OCI-LY1 (cell line): ENCODE measurements at regions not wholly inside any gene's neighbourhood (a gene's known extent, or its start where the extent isn't known, plus 50 kb on each side); places are given as distances from the start of the nearest gene placed in this dataset.

Source experiments
- H2AFZ ChIP-seq: fragments of 200-600 bp; sonication (generic), shearing (Covaris generic); 2 replicates; pipeline ENCODE4 v1.6.0; 2014; ENCODE audit warnings: antibody characterized with exemption, mild to moderate bottlenecking, low read length
- H3F3A ChIP-seq: fragments of 200-600 bp; sonication (generic), shearing (Covaris generic); 2 replicates; pipeline ENCODE4 v1.6.0; 2014; ENCODE audit warnings: mild to moderate bottlenecking, antibody characterized with exemption, low read length, moderate library complexity; ENCODE audit not compliant: insufficient read depth
- H3K27ac ChIP-seq: fragments of 200-600 bp; sonication (generic); 2 replicates; pipeline ENCODE4 v1.5.1; 2014; ENCODE audit warnings: low read length, mixed run types, mild to moderate bottlenecking, low read depth; ENCODE audit not compliant: poor library complexity, severe bottlenecking
- H3K27me3 ChIP-seq: fragments of 200-600 bp; sonication (generic); 2 replicates; pipeline ENCODE4 v1.6.0; 2014; ENCODE audit warnings: antibody characterized with exemption, mild to moderate bottlenecking, low read length, moderate library complexity; ENCODE audit not compliant: insufficient read depth
- H3K36me3 ChIP-seq: fragments of 200-600 bp; sonication (generic); 2 replicates; pipeline ENCODE4 v1.6.1; 2014; ENCODE audit warnings: mild to moderate bottlenecking, antibody characterized with exemption, low read length, moderate library complexity, mixed read lengths; ENCODE audit not compliant: insufficient read depth
- H3K4me1 ChIP-seq: fragments of 200-600 bp; sonication (generic); 2 replicates; pipeline ENCODE4 v1.5.1; 2014; ENCODE audit warnings: mild to moderate bottlenecking, low read length, moderate library complexity; ENCODE audit not compliant: insufficient read depth, severe bottlenecking
- H3K4me2 ChIP-seq: fragments of 200-600 bp; sonication (generic), shearing (Covaris generic); 2 replicates; pipeline ENCODE4 v1.6.1; 2014; ENCODE audit warnings: low read length
- H3K4me3 ChIP-seq: fragments of 200-600 bp; sonication (generic); 2 replicates; pipeline ENCODE4 v1.5.1; 2014; ENCODE audit warnings: low read length, low read depth, mild to moderate bottlenecking, mixed read lengths; ENCODE audit not compliant: poor library complexity, severe bottlenecking
- H3K79me2 ChIP-seq: fragments of 200-600 bp; shearing (Covaris generic); 2 replicates; pipeline ENCODE4 v1.6.1; 2016; ENCODE audit warnings: mixed run types, low read length, mixed read lengths; ENCODE audit not compliant: insufficient read depth
- H3K9ac ChIP-seq: fragments of 200-600 bp; sonication (generic), shearing (Covaris generic); 2 replicates; pipeline ENCODE4 v1.6.1; 2014; ENCODE audit warnings: mild to moderate bottlenecking, low read length, mixed read lengths
- H3K9me2 ChIP-seq: fragments of 200-600 bp; sonication (generic), shearing (Covaris generic); 2 replicates; pipeline ENCODE4 v1.6.1; 2014; ENCODE audit warnings: low read depth, mild to moderate bottlenecking, low read length, mixed read lengths
- H3K9me3 ChIP-seq: fragments of 200-600 bp; shearing (Covaris generic); 2 replicates; pipeline ENCODE4 v1.6.1; 2014; ENCODE audit warnings: low read length, mixed read lengths
- H4K20me1 ChIP-seq: fragments of 200-600 bp; sonication (generic), shearing (Covaris generic); 2 replicates; pipeline ENCODE4 v1.6.0; 2016; ENCODE audit warnings: mild to moderate bottlenecking, low read length; ENCODE audit not compliant: insufficient read depth
- EZH2 ChIP-seq: fragments of 200-600 bp; sonication (generic), shearing (Covaris generic); IDR thresholded peaks from 2 replicates; pipeline ENCODE4 v1.8.0; 2017; ENCODE audit warnings: borderline replicate concordance, mixed run types, mild to moderate bottlenecking, antibody characterized with exemption, low read length, moderate library complexity, mixed read lengths
- TF ChIP-seq, protein P1 (sequence below): fragments of 200-600 bp; sonication (generic), shearing (Covaris generic); IDR thresholded peaks from 2 replicates; pipeline ENCODE4 v1.5.1; 2017; ENCODE audit warnings: mild to moderate bottlenecking, antibody characterized with exemption, low read length, moderate library complexity, mixed read lengths

DNA sequence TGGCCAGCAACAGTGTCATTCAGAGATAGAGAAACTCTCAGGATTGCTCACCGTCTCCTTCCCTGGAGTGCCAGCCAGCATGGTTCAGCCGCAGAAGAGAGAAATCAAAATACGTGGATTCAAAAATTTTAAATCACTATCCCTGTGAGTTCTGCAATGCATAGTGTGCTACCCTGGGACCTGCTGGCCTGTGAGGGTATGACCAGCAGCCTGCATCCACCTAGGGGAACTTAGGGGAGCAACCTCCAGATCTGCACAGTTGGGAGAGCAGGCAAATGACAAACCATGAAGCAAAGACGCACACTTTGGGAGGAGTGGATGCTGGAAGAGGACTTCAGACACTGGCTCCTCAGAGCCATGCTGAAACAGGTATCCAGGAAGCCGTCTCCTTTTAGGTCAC lies 639.3 kb downstream of the TNS3 start:
- Histone ChIP-seq H3K4me3 (no peak overlapping the region), H3K27ac (no peak overlapping the region), H3K4me1 (no peaks in the 10 kb centered on the region), H3K9me3 (no peaks in the 10 kb centered on the region), H3K79me2 (no peaks in the 10 kb centered on the region), H3K36me3 (no peaks in the 10 kb centered on the region), H2AFZ (no peak overlapping the region), H3K9ac (no peak overlapping the region), H3K27me3 (no peaks in the 10 kb centered on the region), H3K4me2 (no peak overlapping the region), H4K20me1 (no peaks in the 10 kb centered on the region), H3K9me2 (no peaks in the 10 kb centered on the region), H3F3A (no peaks in the 10 kb centered on the region)
- TF ChIP-seq EZH2: no peak
- TF ChIP-seq, protein P1, sequence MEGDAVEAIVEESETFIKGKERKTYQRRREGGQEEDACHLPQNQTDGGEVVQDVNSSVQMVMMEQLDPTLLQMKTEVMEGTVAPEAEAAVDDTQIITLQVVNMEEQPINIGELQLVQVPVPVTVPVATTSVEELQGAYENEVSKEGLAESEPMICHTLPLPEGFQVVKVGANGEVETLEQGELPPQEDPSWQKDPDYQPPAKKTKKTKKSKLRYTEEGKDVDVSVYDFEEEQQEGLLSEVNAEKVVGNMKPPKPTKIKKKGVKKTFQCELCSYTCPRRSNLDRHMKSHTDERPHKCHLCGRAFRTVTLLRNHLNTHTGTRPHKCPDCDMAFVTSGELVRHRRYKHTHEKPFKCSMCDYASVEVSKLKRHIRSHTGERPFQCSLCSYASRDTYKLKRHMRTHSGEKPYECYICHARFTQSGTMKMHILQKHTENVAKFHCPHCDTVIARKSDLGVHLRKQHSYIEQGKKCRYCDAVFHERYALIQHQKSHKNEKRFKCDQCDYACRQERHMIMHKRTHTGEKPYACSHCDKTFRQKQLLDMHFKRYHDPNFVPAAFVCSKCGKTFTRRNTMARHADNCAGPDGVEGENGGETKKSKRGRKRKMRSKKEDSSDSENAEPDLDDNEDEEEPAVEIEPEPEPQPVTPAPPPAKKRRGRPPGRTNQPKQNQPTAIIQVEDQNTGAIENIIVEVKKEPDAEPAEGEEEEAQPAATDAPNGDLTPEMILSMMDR: no peak

DNA sequence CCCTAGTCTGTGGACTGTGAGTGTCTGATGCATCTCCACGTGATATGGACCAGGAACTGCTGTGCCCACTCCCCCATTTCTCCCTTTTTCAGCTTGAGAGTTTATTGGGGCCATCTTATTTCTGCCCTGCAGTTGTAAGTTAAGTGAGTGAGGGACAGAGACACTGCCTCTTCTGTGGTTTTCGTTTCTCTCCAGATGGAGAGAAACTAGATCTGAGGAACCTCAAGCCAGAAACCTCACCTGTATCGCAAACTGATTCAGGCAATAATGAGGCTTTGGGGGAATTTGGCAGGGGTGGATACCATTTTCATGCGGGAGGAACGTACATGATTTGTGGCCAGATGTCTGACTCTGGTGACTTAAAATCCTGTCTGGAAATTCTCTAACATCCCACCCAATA lies 641.7 kb downstream of the TNS3 start:
- Histone ChIP-seq H3K4me3 (no peak overlapping the region), H3K79me2 (no peaks in the 10 kb centered on the region), H3K9me3 (no peaks in the 10 kb centered on the region), H3K36me3 (no peaks in the 10 kb centered on the region), H3K27ac (no peak overlapping the region), H3K4me1 (no peaks in the 10 kb centered on the region), H3K27me3 (no peaks in the 10 kb centered on the region), H3K9ac (no peak overlapping the region), H3F3A (no peaks in the 10 kb centered on the region), H3K9me2 (no peaks in the 10 kb centered on the region), H2AFZ (no peak overlapping the region), H3K4me2 (no peak overlapping the region), H4K20me1 (no peaks in the 10 kb centered on the region)
- TF ChIP-seq, protein P1: no peak
- TF ChIP-seq EZH2: no peak

DNA sequence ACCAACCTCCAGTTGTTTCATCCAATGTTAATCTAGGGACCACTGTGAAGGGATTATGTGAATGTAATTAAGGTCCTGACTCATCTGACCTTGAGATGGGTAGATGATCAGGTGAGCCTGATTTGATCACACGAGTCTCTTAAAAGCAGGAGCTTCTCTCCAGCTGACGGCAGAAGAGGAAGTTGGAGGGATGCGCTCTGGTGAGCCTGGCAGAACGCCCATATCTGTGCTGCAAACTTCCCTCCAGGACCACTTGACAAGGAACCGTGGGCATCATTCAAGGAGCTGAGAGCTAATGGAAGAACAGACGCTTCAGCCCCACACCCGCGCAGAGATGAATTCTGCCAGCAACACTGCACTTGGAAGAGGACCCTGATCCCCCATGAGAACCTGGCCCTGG lies 642.4 kb downstream of the TNS3 start:
- H3F3A ChIP-seq: no peaks in the 10 kb centered on the region
- H3K4me3 ChIP-seq: no peak overlapping the region
- no peaks in the 10 kb centered on the region for H3K79me2 ChIP-seq
- H3K4me2 ChIP-seq: no peak overlapping the region
- H3K36me3 ChIP-seq: no peaks in the 10 kb centered on the region
- H3K9me2 ChIP-seq: no peaks in the 10 kb centered on the region
- H4K20me1 ChIP-seq: no peaks in the 10 kb centered on the region
- H2AFZ ChIP-seq: no peak overlapping the region
- H3K27ac ChIP-seq: no peak overlapping the region
- H3K9ac ChIP-seq: no peak overlapping the region
- no peaks in the 10 kb centered on the region for H3K4me1 ChIP-seq
- H3K27me3 ChIP-seq: no peaks in the 10 kb centered on the region
- TF ChIP-seq, protein P1: no peak
- no peak for TF ChIP-seq EZH2
- H3K9me3 ChIP-seq: no peaks in the 10 kb centered on the region
